Astrocyte (in vitro differentiated cells and primary cell): ENCODE measurements at regions not wholly inside any gene's neighbourhood (a gene's known extent, or its start where the extent isn't known, plus 50 kb on each side); places are given as distances from the start of the nearest gene placed in this dataset.

Experiments used
- DNase-seq: peaks from one replicate; pipeline ENCODE4 v3.0.0-alpha.2; 2010; ENCODE audit warnings: low read depth
- FAIRE-seq: peaks from 2 replicates; lab custom pipeline; 2011; peaks lifted over from hg19 to GRCh38; lab: Jason Lieb, UNC
- H2AFZ ChIP-seq: 2 replicates; pipeline ENCODE4 v1.6.0; 2012; ENCODE audit warnings: low read depth, low read length, inconsistent platforms
- H3K27ac ChIP-seq: 2 replicates; pipeline ENCODE4 v1.5.1; 2011; ENCODE audit warnings: low read depth, low read length, inconsistent platforms
- H3K27me3 ChIP-seq: 2 replicates; pipeline ENCODE4 v1.6.0; 2011; ENCODE audit warnings: low read length, inconsistent platforms; ENCODE audit not compliant: insufficient read depth
- H3K36me3 ChIP-seq: 2 replicates; pipeline ENCODE4 v1.5.1; 2011; ENCODE audit warnings: low read length, inconsistent platforms; ENCODE audit not compliant: insufficient read depth
- H3K4me1 ChIP-seq: 2 replicates; pipeline ENCODE4 v1.5.1; 2011; ENCODE audit warnings: low read length, inconsistent platforms; ENCODE audit not compliant: insufficient read depth
- H3K4me2 ChIP-seq: 2 replicates; pipeline ENCODE4 v1.6.0; 2012; ENCODE audit warnings: low read length, inconsistent platforms
- H3K4me3 ChIP-seq: 2 replicates; pipeline ENCODE4 v1.5.1; 2011; ENCODE audit warnings: low read depth, mild to moderate bottlenecking, low read length, inconsistent platforms; ENCODE audit not compliant: insufficient read depth
- H3K79me2 ChIP-seq: 2 replicates; pipeline ENCODE4 v1.6.0; 2012; ENCODE audit warnings: mild to moderate bottlenecking, low read length, inconsistent platforms; ENCODE audit not compliant: insufficient read depth
- H3K9ac ChIP-seq: 2 replicates; pipeline ENCODE4 v1.6.0; 2012; ENCODE audit warnings: mild to moderate bottlenecking, low read length, inconsistent platforms
- H3K9me3 ChIP-seq: 2 replicates; pipeline ENCODE4 v1.5.1; 2012; ENCODE audit warnings: low read depth, mild to moderate bottlenecking, low read length, inconsistent platforms; ENCODE audit not compliant: insufficient read depth
- H4K20me1 ChIP-seq: 2 replicates; pipeline ENCODE4 v1.6.0; 2012; ENCODE audit warnings: low read length, inconsistent platforms; ENCODE audit not compliant: insufficient read depth
- H3K27ac Mint-ChIP-seq: one replicate; pipeline ENCODE4 v1.8.0; 2021; ENCODE audit warnings: mild to moderate bottlenecking, mixed read lengths; ENCODE audit not compliant: unreplicated experiment
- H3K27me3 Mint-ChIP-seq: one replicate; pipeline ENCODE4 v1.8.0; 2021; ENCODE audit warnings: low read depth, mixed read lengths; ENCODE audit not compliant: unreplicated experiment
- H3K36me3 Mint-ChIP-seq: one replicate; pipeline ENCODE4 v1.8.0; 2021; ENCODE audit warnings: low read depth, mixed read lengths; ENCODE audit not compliant: unreplicated experiment
- H3K4me1 Mint-ChIP-seq: one replicate; pipeline ENCODE4 v1.8.0; 2021; ENCODE audit warnings: low read depth, mixed read lengths; ENCODE audit not compliant: unreplicated experiment
- H3K4me3 Mint-ChIP-seq: one replicate; pipeline ENCODE4 v1.8.0; 2021; ENCODE audit warnings: mild to moderate bottlenecking, moderate library complexity, mixed read lengths; ENCODE audit not compliant: unreplicated experiment
- H3K9me3 Mint-ChIP-seq: one replicate; pipeline ENCODE4 v1.8.0; 2021; ENCODE audit warnings: mild to moderate bottlenecking, mixed read lengths; ENCODE audit not compliant: unreplicated experiment
- EZH2 ChIP-seq: IDR thresholded peaks from 2 replicates; pipeline ENCODE4 v1.6.1; 2012; ENCODE audit warnings: mild to moderate bottlenecking, low read length, inconsistent platforms; ENCODE audit not compliant: insufficient read depth
- TF ChIP-seq, protein P1 (sequence below): IDR thresholded peaks from 2 replicates; pipeline ENCODE4 v1.5.1; 2011; ENCODE audit warnings: low read depth, mild to moderate bottlenecking, inconsistent platforms, low read length, moderate library complexity; ENCODE audit not compliant: insufficient read depth

DNA sequence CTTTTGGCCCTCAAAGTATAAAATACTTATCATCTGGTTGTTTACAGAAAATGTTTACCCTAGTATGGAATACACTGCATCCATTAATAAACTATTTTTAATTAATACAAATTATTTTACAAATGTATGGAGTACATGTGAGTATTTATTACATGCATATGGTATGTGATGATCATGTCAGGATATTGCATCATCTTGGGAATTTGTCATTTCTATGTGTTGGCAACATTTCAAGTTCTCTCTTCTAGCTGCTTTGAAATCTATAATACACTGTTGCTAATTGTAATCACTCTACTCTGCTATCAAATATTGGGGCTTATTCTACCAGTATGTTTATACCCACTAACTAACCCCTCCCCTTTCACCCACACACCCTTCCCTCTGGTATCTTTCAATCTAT lies 103.9 kb upstream of the THSD7A start:
- no peak overlapping the region for H2AFZ ChIP-seq
- H3K9ac ChIP-seq: no peak overlapping the region
- Mint-ChIP-seq H3K4me1 (no peaks in the 10 kb centered on the region), H3K9me3 (no peaks in the 10 kb centered on the region), H3K36me3 (no peaks in the 10 kb centered on the region), H3K27ac (no peak overlapping the region), H3K4me3 (no peak overlapping the region), H3K27me3 (no peaks in the 10 kb centered on the region)
- no peak overlapping the region for H3K27ac ChIP-seq
- FAIRE-seq (no peak), DNase-seq (no peak)
- no peak overlapping the region for H3K4me2 ChIP-seq
- H3K36me3 ChIP-seq: no peaks in the 10 kb centered on the region
- no peaks in the 10 kb centered on the region for H3K9me3 ChIP-seq
- H3K4me1 ChIP-seq: no peaks in the 10 kb centered on the region
- H3K4me3 ChIP-seq: no peak overlapping the region
- H3K27me3 ChIP-seq: no peaks in the 10 kb centered on the region
- no peaks in the 10 kb centered on the region for H4K20me1 ChIP-seq
- H3K79me2 ChIP-seq: no peaks in the 10 kb centered on the region
- TF ChIP-seq, protein P1, sequence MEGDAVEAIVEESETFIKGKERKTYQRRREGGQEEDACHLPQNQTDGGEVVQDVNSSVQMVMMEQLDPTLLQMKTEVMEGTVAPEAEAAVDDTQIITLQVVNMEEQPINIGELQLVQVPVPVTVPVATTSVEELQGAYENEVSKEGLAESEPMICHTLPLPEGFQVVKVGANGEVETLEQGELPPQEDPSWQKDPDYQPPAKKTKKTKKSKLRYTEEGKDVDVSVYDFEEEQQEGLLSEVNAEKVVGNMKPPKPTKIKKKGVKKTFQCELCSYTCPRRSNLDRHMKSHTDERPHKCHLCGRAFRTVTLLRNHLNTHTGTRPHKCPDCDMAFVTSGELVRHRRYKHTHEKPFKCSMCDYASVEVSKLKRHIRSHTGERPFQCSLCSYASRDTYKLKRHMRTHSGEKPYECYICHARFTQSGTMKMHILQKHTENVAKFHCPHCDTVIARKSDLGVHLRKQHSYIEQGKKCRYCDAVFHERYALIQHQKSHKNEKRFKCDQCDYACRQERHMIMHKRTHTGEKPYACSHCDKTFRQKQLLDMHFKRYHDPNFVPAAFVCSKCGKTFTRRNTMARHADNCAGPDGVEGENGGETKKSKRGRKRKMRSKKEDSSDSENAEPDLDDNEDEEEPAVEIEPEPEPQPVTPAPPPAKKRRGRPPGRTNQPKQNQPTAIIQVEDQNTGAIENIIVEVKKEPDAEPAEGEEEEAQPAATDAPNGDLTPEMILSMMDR: no peak
- TF ChIP-seq EZH2: no peak

DNA sequence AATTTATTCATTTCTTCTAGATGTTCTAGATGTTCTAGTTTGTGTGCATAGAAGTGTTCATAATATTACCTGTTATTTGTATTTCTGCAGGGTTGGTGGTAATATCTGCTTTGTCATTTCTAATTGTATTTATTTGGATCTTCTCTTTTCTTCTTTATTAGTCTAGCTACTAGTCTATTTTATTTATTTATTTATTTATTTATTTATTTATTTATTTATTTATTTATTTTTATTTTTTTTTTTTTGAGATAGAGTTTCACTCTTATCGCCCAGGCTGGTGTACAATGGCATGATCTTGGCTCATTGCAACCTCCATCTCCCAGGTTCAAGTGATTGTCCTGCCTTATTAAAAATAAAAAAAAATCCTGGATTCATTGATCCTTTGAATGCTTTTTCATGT lies 114.8 kb upstream of the THSD7A start:
- FAIRE-seq: no peak
- peaks cover 8% of the 10 kb centered on the region for H3K9me3 Mint-ChIP-seq
- H3K27me3 ChIP-seq: no peaks in the 10 kb centered on the region
- no peak overlapping the region for H2AFZ ChIP-seq
- no peak overlapping the region for H3K4me3 Mint-ChIP-seq
- no peak overlapping the region for H3K27ac ChIP-seq
- no peak overlapping the region for H3K4me2 ChIP-seq
- H3K27me3 Mint-ChIP-seq: no peaks in the 10 kb centered on the region
- TF ChIP-seq, protein P1: no peak
- no peak for TF ChIP-seq EZH2
- no peaks in the 10 kb centered on the region for H3K36me3 Mint-ChIP-seq
- no peaks in the 10 kb centered on the region for H3K4me1 ChIP-seq
- no peaks in the 10 kb centered on the region for H3K79me2 ChIP-seq
- no peak overlapping the region for H3K9ac ChIP-seq
- H3K4me1 Mint-ChIP-seq: no peaks in the 10 kb centered on the region
- no peaks in the 10 kb centered on the region for H4K20me1 ChIP-seq
- no peak overlapping the region for H3K27ac Mint-ChIP-seq
- H3K4me3 ChIP-seq: no peak overlapping the region
- H3K9me3 ChIP-seq: no peaks in the 10 kb centered on the region
- DNase-seq: no peak
- H3K36me3 ChIP-seq: no peaks in the 10 kb centered on the region

DNA sequence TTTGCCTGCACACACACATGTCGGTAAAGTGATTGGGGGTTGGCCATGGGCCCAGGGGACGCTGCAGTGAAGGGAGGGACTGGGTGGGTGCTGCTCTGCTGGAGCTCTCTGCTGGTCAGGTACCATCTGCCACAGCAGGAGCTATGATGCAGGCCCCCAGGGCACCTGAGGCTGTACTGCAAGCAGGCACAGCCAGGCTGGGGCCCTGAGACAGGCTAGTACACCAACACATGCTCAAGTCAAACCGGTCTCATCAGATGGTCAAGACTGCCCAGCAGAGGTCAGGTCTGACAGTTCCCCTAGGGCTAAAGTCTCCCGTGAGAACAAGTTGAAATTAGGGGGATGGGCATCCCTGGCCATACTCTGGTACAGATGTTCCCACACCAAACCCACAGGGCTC lies 118.3 kb upstream of the THSD7A start:
- Histone ChIP-seq H3K36me3 (no peaks in the 10 kb centered on the region), H4K20me1 (no peaks in the 10 kb centered on the region), H3K27ac (no peak overlapping the region), H2AFZ (no peak overlapping the region), H3K9me3 (no peaks in the 10 kb centered on the region), H3K4me3 (no peak overlapping the region), H3K79me2 (no peaks in the 10 kb centered on the region), H3K9ac (no peak overlapping the region), H3K4me2 (no peak overlapping the region), H3K27me3 (no peaks in the 10 kb centered on the region), H3K4me1 (no peaks in the 10 kb centered on the region)
- FAIRE-seq (no peak), DNase-seq (no peak)
- H3K27ac Mint-ChIP-seq: no peak overlapping the region
- peaks cover 2% of the 10 kb centered on the region for H3K4me1 Mint-ChIP-seq
- H3K9me3 Mint-ChIP-seq: peaks cover 5% of the 10 kb centered on the region
- H3K36me3 Mint-ChIP-seq: no peaks in the 10 kb centered on the region
- no peaks in the 10 kb centered on the region for H3K27me3 Mint-ChIP-seq
- no peak overlapping the region for H3K4me3 Mint-ChIP-seq
- TF ChIP-seq EZH2: no peak
- TF ChIP-seq, protein P1: no peak
